ENCODE measurements at regions not wholly inside any gene's neighbourhood (a gene's known extent, or its start where the extent isn't known, plus 50 kb on each side); places are given as distances from the start of the nearest gene placed in this dataset.

DNA sequence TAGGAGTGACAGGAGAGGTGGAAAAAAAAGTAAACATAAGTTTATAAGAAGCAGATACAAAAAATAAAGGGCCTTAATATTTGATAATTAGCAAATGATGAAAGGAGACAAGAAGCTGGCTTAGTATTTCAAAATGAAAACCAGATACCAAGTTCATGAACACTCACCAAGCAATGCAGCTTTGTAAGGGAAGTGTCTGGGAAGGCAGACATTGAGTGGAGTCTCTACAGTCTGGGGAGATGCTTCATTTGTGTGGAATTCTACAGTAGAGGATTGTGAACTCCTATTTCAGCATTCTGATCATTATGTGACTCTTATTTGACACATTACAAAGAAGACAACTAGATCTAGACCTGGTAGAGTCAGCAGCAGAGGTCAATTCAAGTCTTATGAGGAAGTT is 1072.7 kb downstream of the DSC3 start:
- no peaks in the 10 kb centered on the region for H3K36me3 ChIP-seq (ENCODE audit: control insufficient read depth in 2 of 4, insufficient read depth in 4 of 4, low read length in 3 of 4)
- FAIRE-seq, result no peak
- CTCF ChIA-PET (ENCODE audit: partially characterized antibody), result interaction anchor here (1.0 kb wide), 1 partner anchor 95 kb away, joined by 4 read pairs; no protein-coding TSS in a partner anchor

More for the DNA sequence above, 1072.7 kb downstream of the DSC3 start:
- H3K18ac ChIP-seq (ENCODE audit: extremely low read depth, low read length), result no peak overlapping the region
- no peak overlapping the region for H2BK5ac ChIP-seq (ENCODE audit: low read depth, low read length)
- no peak overlapping the region for H2AFZ ChIP-seq (ENCODE audit: low read length)
- no peak overlapping the region for H3K9ac ChIP-seq (replicated peaks in 1 of 4; ENCODE audit: extremely low read depth in 1 of 4, low read depth in 3 of 4, low read length in 3 of 4)
- H4K5ac ChIP-seq (ENCODE audit: insufficient read length, low read depth, low read length), result no peak overlapping the region
- DNase-seq (ENCODE audit: low read depth in 1 of 2, low spot score in 2 of 2), result no peak
- no peak overlapping the region for H4K8ac ChIP-seq (ENCODE audit: extremely low read depth, insufficient read depth, low read length)
- POLR2A ChIA-PET (ENCODE audit: partially characterized antibody), result no interaction called here
- no peak overlapping the region for H3K27ac ChIP-seq (ENCODE audit: low read depth, low read length)
- no peaks in the 10 kb centered on the region for H3K23me2 ChIP-seq (ENCODE audit: low read depth, low read length)
- H3K9me3 ChIP-seq (ENCODE audit: insufficient read depth in 2 of 2, low read depth in 1 of 2, low read length in 1 of 2), result no peaks in the 10 kb centered on the region
- no peak overlapping the region for H3K4me2 ChIP-seq (ENCODE audit: insufficient read depth in 1 of 2, low read depth in 2 of 2, low read length in 2 of 2)
- no peak overlapping the region for H3K4ac ChIP-seq (replicated peaks; ENCODE audit: insufficient read length, low read depth, low read length)
- H4K91ac ChIP-seq (replicated peaks; ENCODE audit: insufficient read length, low read length), result no peak overlapping the region
- no peak overlapping the region for H2BK20ac ChIP-seq (ENCODE audit: low read length)
- H3K56ac ChIP-seq (replicated peaks; ENCODE audit: insufficient read length, low read depth, low read length), result no peak overlapping the region
- no peak overlapping the region for H3K4me3 ChIP-seq (ENCODE audit: extremely low read depth in 1 of 4, insufficient read depth in 2 of 4, low read depth in 3 of 4, low read length in 4 of 4)
- no peak overlapping the region for H2BK12ac ChIP-seq (ENCODE audit: low read depth, low read length)
- no peaks in the 10 kb centered on the region for H3K79me2 ChIP-seq (ENCODE audit: control insufficient read depth in 1 of 2, insufficient read depth in 2 of 2, low read length in 2 of 2)
- no peak for TF ChIP-seq CREB1 (IDR thresholded peaks at IDR 0.05)
- no peak for TF ChIP-seq SP1 (IDR thresholded peaks at IDR 0.05; ENCODE audit: low read depth, low read length)
- TF ChIP-seq PHF8 (conservative IDR thresholded peaks at IDR 0.05; ENCODE audit: low read depth, low read length), result no peak
- TF ChIP-seq SP4 (IDR thresholded peaks at IDR 0.05; ENCODE audit: low read length), result no peak
- TF ChIP-seq SAP30 (IDR thresholded peaks at IDR 0.05; ENCODE audit: insufficient read depth, insufficient replicate concordance, low read length), result no peak
- TF ChIP-seq GABPA (IDR thresholded peaks at IDR 0.05; ENCODE audit: borderline replicate concordance, insufficient read depth, low read length), result no peak
- TF ChIP-seq, protein P1, sequence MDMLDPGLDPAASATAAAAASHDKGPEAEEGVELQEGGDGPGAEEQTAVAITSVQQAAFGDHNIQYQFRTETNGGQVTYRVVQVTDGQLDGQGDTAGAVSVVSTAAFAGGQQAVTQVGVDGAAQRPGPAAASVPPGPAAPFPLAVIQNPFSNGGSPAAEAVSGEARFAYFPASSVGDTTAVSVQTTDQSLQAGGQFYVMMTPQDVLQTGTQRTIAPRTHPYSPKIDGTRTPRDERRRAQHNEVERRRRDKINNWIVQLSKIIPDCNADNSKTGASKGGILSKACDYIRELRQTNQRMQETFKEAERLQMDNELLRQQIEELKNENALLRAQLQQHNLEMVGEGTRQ (IDR thresholded peaks at IDR 0.05; ENCODE audit: low read length), result no peak
- no peak for TF ChIP-seq POU5F1 (IDR thresholded peaks at IDR 0.05; ENCODE audit: low read depth, low read length)
- TF ChIP-seq MAFK (IDR thresholded peaks at IDR 0.05; ENCODE audit: low read depth, low read length), result no peak
- TF ChIP-seq POLR2AphosphoS5 (IDR thresholded peaks at IDR 0.05; ENCODE audit: low read depth, low read length), result no peak
- TF ChIP-seq, protein P2, sequence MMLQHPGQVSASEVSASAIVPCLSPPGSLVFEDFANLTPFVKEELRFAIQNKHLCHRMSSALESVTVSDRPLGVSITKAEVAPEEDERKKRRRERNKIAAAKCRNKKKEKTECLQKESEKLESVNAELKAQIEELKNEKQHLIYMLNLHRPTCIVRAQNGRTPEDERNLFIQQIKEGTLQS (IDR thresholded peaks at IDR 0.05; ENCODE audit: insufficient read depth, low read depth, low read length), result no peak
- H3K23ac ChIP-seq (ENCODE audit: insufficient read length), result no peak overlapping the region
- H4K20me1 ChIP-seq (replicated peaks in 1 of 2; ENCODE audit: control insufficient read depth in 1 of 2, insufficient read depth in 2 of 2, low read length in 2 of 2), result no peaks in the 10 kb centered on the region
- H3K14ac ChIP-seq (ENCODE audit: insufficient read length), result no peak overlapping the region
- no peaks in the 10 kb centered on the region for H3K27me3 ChIP-seq (replicated peaks in 1 of 4; ENCODE audit: control insufficient read depth in 3 of 4, extremely low read depth in 1 of 4, insufficient read depth in 3 of 4, low read length in 3 of 4)
- H2BK120ac ChIP-seq (replicated peaks; ENCODE audit: low read depth, low read length), result no peak overlapping the region
- no peaks in the 10 kb centered on the region for H3K79me1 ChIP-seq (ENCODE audit: low read depth, low read length)
- H2BK15ac ChIP-seq (ENCODE audit: low read length), result no peak overlapping the region
- no peak overlapping the region for H2AK5ac ChIP-seq (ENCODE audit: low read depth, low read length)
- H3K4me1 ChIP-seq (replicated peaks in 1 of 4; ENCODE audit: control insufficient read depth in 3 of 4, insufficient read depth in 4 of 4, low read length in 3 of 4), result no peaks in the 10 kb centered on the region
